ENCODE measurements at regions not wholly inside any gene's neighbourhood (a gene's known extent, or its start where the extent isn't known, plus 50 kb on each side); places are given as distances from the start of the nearest gene placed in this dataset.

DNA sequence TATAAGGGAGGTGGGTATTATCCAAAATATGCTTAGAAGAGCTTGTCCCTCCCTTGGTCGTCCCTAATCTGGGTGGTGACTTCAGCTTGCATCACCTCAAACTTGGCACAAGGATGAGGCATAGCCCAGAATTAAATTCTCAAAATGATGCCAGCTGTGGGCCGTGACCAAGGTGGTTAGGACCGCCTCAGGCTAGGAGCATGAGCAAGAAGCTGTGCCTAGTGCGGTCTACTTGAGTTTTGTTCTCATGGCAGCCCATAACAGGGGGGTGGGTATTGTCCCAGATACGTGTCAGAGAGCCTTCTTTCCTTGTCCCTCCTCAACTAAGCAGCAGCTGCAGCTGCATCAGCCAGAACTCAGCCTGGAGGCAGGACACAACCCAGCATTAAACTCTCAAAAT, 2620.0 kb downstream of the PCDH7 start:
- TF ChIP-seq POLR2A (IDR thresholded peaks at IDR 0.05) = no peak
- no peak for TF ChIP-seq CTCF (IDR thresholded peaks at IDR 0.05 in 4 of 5, conservative IDR thresholded peaks at IDR 0.05 in 1 of 5)
